K562 (cell line): ENCODE measurements at regions not wholly inside any gene's neighbourhood (a gene's known extent, or its start where the extent isn't known, plus 50 kb on each side); places are given as distances from the start of the nearest gene placed in this dataset.

Experiments used
- ARID2 ChIP-seq: fragments of 450-650 bp; IDR thresholded peaks from 2 replicates; pipeline ENCODE4 v1.6.1; 2017; ENCODE audit warnings: antibody characterized with exemption, mild to moderate bottlenecking
- BRF1 ChIP-seq: IDR thresholded peaks from 3 replicates; pipeline ENCODE4 v1.6.1; 2011; ENCODE audit warnings: borderline replicate concordance, mild to moderate bottlenecking; ENCODE audit not compliant: insufficient read length; ENCODE audit errors: extremely low read depth
- CBX3 ChIP-seq, 2 experiments: IDR thresholded peaks; 1 replicate in 1 of 2; 2 replicates in 1 of 2; pipeline ENCODE4 v1.6.1; 2012; ENCODE audit warnings: inconsistent platforms in 2 of 2, low read length in 2 of 2, borderline replicate concordance in 1 of 2, control low read depth in 1 of 2
- CTBP1 ChIP-seq: fragments of 450-650 bp; IDR thresholded peaks from 2 replicates; pipeline ENCODE4 v1.6.1; 2016; ENCODE audit warnings: borderline replicate concordance
- ETV6 ChIP-seq, 3 experiments: fragments of 150-350 bp in 1 of 3; sonication (generic) in 1 of 3; formaldehyde crosslinking in 1 of 3; IDR thresholded peaks; 2 replicates each; pipeline versions ENCODE4 v1.6.1 to v1.8.0; 2014 to 2022; ENCODE audit warnings: borderline replicate concordance in 2 of 3, low read depth in 2 of 3, antibody characterized with exemption in 1 of 3, low read length in 1 of 3, mild to moderate bottlenecking in 1 of 3, missing genetic modification reagents in 1 of 3
- GATAD2B ChIP-seq: fragments of 450-650 bp; IDR thresholded peaks from 2 replicates; pipeline ENCODE4 v1.6.1; 2017; ENCODE audit warnings: mild to moderate bottlenecking, borderline replicate concordance
- HIVEP1 ChIP-seq: fragments of 250-450 bp; sonication (Bioruptor Pico); IDR thresholded peaks from 2 replicates; pipeline ENCODE4 v1.4.0; 2020; ENCODE audit warnings: mild to moderate bottlenecking
- KAT8 ChIP-seq: fragments of 450-650 bp; IDR thresholded peaks from 2 replicates; pipeline ENCODE4 v1.6.1; 2016; ENCODE audit warnings: low read depth, mild to moderate bottlenecking
- RBM39 ChIP-seq: fragments of 200-400 bp; formaldehyde crosslinking; optimal IDR thresholded peaks from 2 replicates; pipeline ENCODE3; 2018; ENCODE audit warnings: low read depth, low read length
- RFX7 ChIP-seq: fragments of 250-450 bp; sonication (Bioruptor Pico); IDR thresholded peaks from 2 replicates; pipeline ENCODE4 v1.5.1; 2021; ENCODE audit warnings: mild to moderate bottlenecking
- SRF ChIP-seq, 2 experiments: fragments of 250-450, 450-650 bp in 1 of 2; sonication (Bioruptor Pico) in 1 of 2; sonication (generic) in 1 of 2; formaldehyde crosslinking; IDR thresholded peaks; 2 replicates each; pipeline versions ENCODE4 v1.5.0 to v1.5.1; 2020 to 2022; ENCODE audit warnings: mild to moderate bottlenecking in 1 of 2, missing genetic modification reagents in 1 of 2
- ZBED1 ChIP-seq: IDR thresholded peaks from 2 replicates; pipeline ENCODE4 v1.6.1; 2014
- ZNF41 ChIP-seq: fragments of 250-450 bp; sonication (Bioruptor Pico); conservative IDR thresholded peaks from 2 replicates; pipeline ENCODE4 v1.4.0; 2020; ENCODE audit warnings: mild to moderate bottlenecking
- TF ChIP-seq, protein P1 (sequence below): fragments of 450-650 bp; IDR thresholded peaks from 2 replicates; pipeline ENCODE4 v1.6.1; 2017; ENCODE audit warnings: antibody characterized with exemption, mild to moderate bottlenecking
- TF ChIP-seq, protein P2 (sequence below): fragments of 250-450 bp; sonication (Bioruptor Pico); IDR thresholded peaks from 2 replicates; pipeline ENCODE4 v1.9.0; 2021; ENCODE audit warnings: mild to moderate bottlenecking
- TF ChIP-seq, protein P3 (sequence below): fragments of 250-450 bp; sonication (Bioruptor Pico); IDR thresholded peaks from 2 replicates; pipeline ENCODE4 v1.4.0; 2020
- TF ChIP-seq, protein P4 (sequence below): fragments of 250-450 bp; sonication (Bioruptor Pico); IDR thresholded peaks from 2 replicates; pipeline ENCODE4 v1.8.0; 2021; ENCODE audit warnings: mild to moderate bottlenecking, moderate library complexity

DNA sequence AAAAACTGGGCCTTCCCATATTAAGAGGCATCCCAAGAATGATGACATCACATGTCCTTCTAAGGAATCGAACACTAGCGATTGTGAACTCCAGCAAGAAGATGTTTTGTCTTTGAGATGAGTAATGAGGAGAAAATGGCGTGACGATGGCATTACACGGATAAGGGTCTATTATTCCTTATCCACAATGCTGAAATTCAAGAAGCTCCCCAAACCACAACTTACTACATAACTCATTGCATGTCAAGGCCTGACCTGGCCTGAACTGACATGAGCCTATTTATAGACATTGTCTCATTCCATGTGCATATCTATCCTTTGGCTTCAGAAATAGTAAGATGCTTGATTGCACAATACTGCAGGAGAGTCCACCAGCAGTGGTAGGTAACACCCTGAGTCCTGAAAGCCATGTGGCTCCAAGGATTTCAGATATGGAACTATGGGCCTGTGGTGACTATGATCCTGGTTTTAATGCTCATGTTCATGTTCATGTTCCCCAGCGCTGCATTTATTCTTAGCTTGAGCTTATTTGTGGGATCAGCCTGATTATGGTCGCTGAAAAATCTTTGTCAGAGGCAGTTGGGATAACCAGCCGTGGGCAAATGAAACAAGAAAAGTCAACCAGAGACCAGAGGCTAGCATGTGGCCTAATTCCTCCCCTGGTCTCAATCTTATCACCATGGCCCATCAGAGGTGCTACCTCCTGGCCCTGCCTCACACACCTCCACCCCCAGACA is 183.2 kb upstream of the JARID2 start (continued):
- TF ChIP-seq, protein P1, sequence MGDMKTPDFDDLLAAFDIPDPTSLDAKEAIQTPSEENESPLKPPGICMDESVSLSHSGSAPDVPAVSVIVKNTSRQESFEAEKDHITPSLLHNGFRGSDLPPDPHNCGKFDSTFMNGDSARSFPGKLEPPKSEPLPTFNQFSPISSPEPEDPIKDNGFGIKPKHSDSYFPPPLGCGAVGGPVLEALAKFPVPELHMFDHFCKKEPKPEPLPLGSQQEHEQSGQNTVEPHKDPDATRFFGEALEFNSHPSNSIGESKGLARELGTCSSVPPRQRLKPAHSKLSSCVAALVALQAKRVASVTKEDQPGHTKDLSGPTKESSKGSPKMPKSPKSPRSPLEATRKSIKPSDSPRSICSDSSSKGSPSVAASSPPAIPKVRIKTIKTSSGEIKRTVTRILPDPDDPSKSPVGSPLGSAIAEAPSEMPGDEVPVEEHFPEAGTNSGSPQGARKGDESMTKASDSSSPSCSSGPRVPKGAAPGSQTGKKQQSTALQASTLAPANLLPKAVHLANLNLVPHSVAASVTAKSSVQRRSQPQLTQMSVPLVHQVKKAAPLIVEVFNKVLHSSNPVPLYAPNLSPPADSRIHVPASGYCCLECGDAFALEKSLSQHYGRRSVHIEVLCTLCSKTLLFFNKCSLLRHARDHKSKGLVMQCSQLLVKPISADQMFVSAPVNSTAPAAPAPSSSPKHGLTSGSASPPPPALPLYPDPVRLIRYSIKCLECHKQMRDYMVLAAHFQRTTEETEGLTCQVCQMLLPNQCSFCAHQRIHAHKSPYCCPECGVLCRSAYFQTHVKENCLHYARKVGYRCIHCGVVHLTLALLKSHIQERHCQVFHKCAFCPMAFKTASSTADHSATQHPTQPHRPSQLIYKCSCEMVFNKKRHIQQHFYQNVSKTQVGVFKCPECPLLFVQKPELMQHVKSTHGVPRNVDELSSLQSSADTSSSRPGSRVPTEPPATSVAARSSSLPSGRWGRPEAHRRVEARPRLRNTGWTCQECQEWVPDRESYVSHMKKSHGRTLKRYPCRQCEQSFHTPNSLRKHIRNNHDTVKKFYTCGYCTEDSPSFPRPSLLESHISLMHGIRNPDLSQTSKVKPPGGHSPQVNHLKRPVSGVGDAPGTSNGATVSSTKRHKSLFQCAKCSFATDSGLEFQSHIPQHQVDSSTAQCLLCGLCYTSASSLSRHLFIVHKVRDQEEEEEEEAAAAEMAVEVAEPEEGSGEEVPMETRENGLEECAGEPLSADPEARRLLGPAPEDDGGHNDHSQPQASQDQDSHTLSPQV = peak; percentile 93
- TF ChIP-seq, protein P2, sequence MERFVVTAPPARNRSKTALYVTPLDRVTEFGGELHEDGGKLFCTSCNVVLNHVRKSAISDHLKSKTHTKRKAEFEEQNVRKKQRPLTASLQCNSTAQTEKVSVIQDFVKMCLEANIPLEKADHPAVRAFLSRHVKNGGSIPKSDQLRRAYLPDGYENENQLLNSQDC (CRISPR knock-in tag) = peak; percentile 13; the same call in 1 of the 2 replicates
- TF ChIP-seq KAT8 (no peak), RFX7 (CRISPR knock-in tag) (no peak), RBM39 (no peak), CTBP1 (peak; percentile 97), GATAD2B (no peak; the same call in none of the 2 replicates), HIVEP1 (CRISPR knock-in tag) (no peak), CBX3 (IDR thresholded peaks at IDR 0.05; ENCODE audit: borderline replicate concordance in 1 of 2, low read length in 2 of 2) (peak in 1 of 2 experiments; percentile 95; a peak in 2 of 3 replicates), SRF (CRISPR knock-in tag; IDR thresholded peaks at IDR 0.05) (peak; percentile 93 to 98), ZBED1 (no peak), ETV6 (IDR thresholded peaks at IDR 0.05; ENCODE audit: borderline replicate concordance in 1 of 2, low read depth in 2 of 2, low read length in 1 of 2) (no peak; a peak in 1 of 4 replicates), ETV6 (CRISPR knock-in tag; IDR thresholded peaks at IDR 0.05; ENCODE audit: borderline replicate concordance) (no peak), BRF1 (no peak), ZNF41 (CRISPR knock-in tag) (no peak), ARID2 (no peak)
- TF ChIP-seq, protein P3, sequence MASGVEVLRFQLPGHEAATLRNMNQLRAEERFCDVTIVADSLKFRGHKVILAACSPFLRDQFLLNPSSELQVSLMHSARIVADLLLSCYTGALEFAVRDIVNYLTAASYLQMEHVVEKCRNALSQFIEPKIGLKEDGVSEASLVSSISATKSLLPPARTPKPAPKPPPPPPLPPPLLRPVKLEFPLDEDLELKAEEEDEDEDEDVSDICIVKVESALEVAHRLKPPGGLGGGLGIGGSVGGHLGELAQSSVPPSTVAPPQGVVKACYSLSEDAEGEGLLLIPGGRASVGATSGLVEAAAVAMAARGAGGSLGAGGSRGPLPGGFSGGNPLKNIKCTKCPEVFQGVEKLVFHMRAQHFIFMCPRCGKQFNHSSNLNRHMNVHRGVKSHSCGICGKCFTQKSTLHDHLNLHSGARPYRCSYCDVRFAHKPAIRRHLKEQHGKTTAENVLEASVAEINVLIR (CRISPR knock-in tag) = 0 out of 2 replicates have a peak, but pooled peaks have one; percentile 60
- TF ChIP-seq, protein P4, sequence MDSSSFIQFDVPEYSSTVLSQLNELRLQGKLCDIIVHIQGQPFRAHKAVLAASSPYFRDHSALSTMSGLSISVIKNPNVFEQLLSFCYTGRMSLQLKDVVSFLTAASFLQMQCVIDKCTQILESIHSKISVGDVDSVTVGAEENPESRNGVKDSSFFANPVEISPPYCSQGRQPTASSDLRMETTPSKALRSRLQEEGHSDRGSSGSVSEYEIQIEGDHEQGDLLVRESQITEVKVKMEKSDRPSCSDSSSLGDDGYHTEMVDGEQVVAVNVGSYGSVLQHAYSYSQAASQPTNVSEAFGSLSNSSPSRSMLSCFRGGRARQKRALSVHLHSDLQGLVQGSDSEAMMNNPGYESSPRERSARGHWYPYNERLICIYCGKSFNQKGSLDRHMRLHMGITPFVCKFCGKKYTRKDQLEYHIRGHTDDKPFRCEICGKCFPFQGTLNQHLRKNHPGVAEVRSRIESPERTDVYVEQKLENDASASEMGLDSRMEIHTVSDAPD (CRISPR knock-in tag) = no peak
